HepG2 (cell line): ENCODE measurements at regions not wholly inside any gene's neighbourhood (a gene's known extent, or its start where the extent isn't known, plus 50 kb on each side); places are given as distances from the start of the nearest gene placed in this dataset.

ENCODE experiments used
- ATAC-seq: fragments of 200-7000 bp; cut with Tn5 transposase; 3 replicates; pipeline ENCODE4 v1.9.1; 2020; ENCODE audit warnings: mild to moderate bottlenecking, moderate library complexity
- BruUV-seq: library from RNA; stranded (reverse); fragments of 400-500 nt; replicated peaks from 2 replicates; lab custom pipeline; 2021; lab: Mats Ljungman, UMichigan
- CTCF ChIA-PET: fragments of 300-600 bp; formaldehyde crosslinking; extraction: SDS; loops from one replicate; lab custom pipeline; 2021; ENCODE audit warnings: low total read pairs, inconsistent platforms, low intra/inter-chr PET ratio; lab: Yijun Ruan, JAX
- POLR2A ChIA-PET: fragments of 350-600 bp; sonication (Branson Sonifier 250); formaldehyde crosslinking; loops from one replicate; lab custom pipeline; 2020; ENCODE audit warnings: antibody characterized with exemption, inconsistent platforms; lab: Yijun Ruan, JAX
- DNase-seq: peaks from one replicate; pipeline ENCODE4 v3.0.0-alpha.2; 2015; ENCODE audit warnings: low spot score
- FAIRE-seq: peaks from 3 replicates; lab custom pipeline; 2011; peaks lifted over from hg19 to GRCh38; lab: Jason Lieb, UNC
- H2AFZ ChIP-seq: one replicate; pipeline ENCODE4 v1.6.1; 2011; ENCODE audit warnings: low read length, inconsistent platforms
- H3K27ac ChIP-seq: fragments of 300-600 bp; 3 replicates; pipeline ENCODE4 v1.8.0; 2011; ENCODE audit warnings: mixed run types, mild to moderate bottlenecking, mixed read lengths, low read length, inconsistent platforms; ENCODE audit not compliant: insufficient read depth; ENCODE audit errors: extremely low read length
- H3K27me3 ChIP-seq, 2 experiments: fragments of 200-600 bp in 1 of 2; 2 replicates in 1 of 2; 3 replicates in 1 of 2; pipeline versions ENCODE4 v1.6.0 to v1.8.0; 2011; ENCODE audit warnings: low read length in 2 of 2, mild to moderate bottlenecking in 2 of 2, moderate library complexity in 2 of 2, inconsistent platforms in 1 of 2; ENCODE audit not compliant: insufficient read depth in 2 of 2, control insufficient read depth in 1 of 2
- H3K36me3 ChIP-seq, 2 experiments: fragments of 200-600 bp in 1 of 2; replicated peaks in 1 of 2; 2 replicates in 1 of 2; 3 replicates in 1 of 2; pipeline versions ENCODE4 v1.5.1 to v1.8.0; 2011; ENCODE audit warnings: low read length in 2 of 2, inconsistent platforms in 1 of 2; ENCODE audit not compliant: insufficient read depth in 2 of 2, control insufficient read depth in 1 of 2
- H3K4me1 ChIP-seq: 2 replicates; pipeline ENCODE4 v1.5.1; 2012; ENCODE audit warnings: low read length, inconsistent platforms; ENCODE audit not compliant: insufficient read depth
- H3K4me2 ChIP-seq: 2 replicates; pipeline ENCODE4 v1.6.0; 2011; ENCODE audit warnings: low read depth, low read length, inconsistent platforms
- H3K4me3 ChIP-seq, 3 experiments: fragments of 200-600 bp in 1 of 3; sonication (generic), shearing (Covaris generic) in 1 of 3; replicated peaks in 1 of 3; 2 replicates each; pipeline ENCODE4 v1.5.1; 2011 to 2016; ENCODE audit warnings: low read length in 3 of 3, inconsistent platforms in 2 of 3, low read depth in 2 of 3, mild to moderate bottlenecking in 2 of 3, control low read depth in 1 of 3, mixed read lengths in 1 of 3; ENCODE audit not compliant: insufficient read depth in 1 of 3
- H3K79me2 ChIP-seq: one replicate; pipeline ENCODE4 v1.6.1; 2011; ENCODE audit warnings: low read length, inconsistent platforms; ENCODE audit not compliant: insufficient read depth
- H3K9ac ChIP-seq: 2 replicates; pipeline ENCODE4 v1.6.0; 2011; ENCODE audit warnings: mild to moderate bottlenecking, low read depth, low read length, inconsistent platforms; ENCODE audit not compliant: insufficient read depth
- H3K9me3 ChIP-seq: 2 replicates; pipeline ENCODE4 v1.5.1; 2012; ENCODE audit warnings: mild to moderate bottlenecking, low read length
- H4K20me1 ChIP-seq: 2 replicates; pipeline ENCODE4 v1.6.0; 2011; ENCODE audit warnings: inconsistent platforms, mild to moderate bottlenecking, low read length, moderate library complexity; ENCODE audit not compliant: insufficient read depth
- ELF3 ChIP-seq: IDR thresholded peaks from 2 replicates; pipeline ENCODE4 v1.6.1; 2016; ENCODE audit warnings: missing genetic modification reagents, missing compliant biosample characterization
- HMGXB4 ChIP-seq, 2 experiments: sonication (generic) in 1 of 2; formaldehyde crosslinking in 1 of 2; IDR thresholded peaks; 2 replicates each; pipeline versions ENCODE4 v1.4.0 to v1.6.1; 2018 to 2020; ENCODE audit warnings: missing genetic modification reagents in 2 of 2, borderline replicate concordance in 1 of 2, low read depth in 1 of 2, mild to moderate bottlenecking in 1 of 2, missing biosample characterization in 1 of 2
- KMT2A ChIP-seq: sonication (generic); formaldehyde crosslinking; IDR thresholded peaks from 2 replicates; pipeline ENCODE4 v1.4.0; 2020; ENCODE audit warnings: missing genetic modification reagents
- MED1 ChIP-seq: sonication (generic); formaldehyde crosslinking; IDR thresholded peaks from 2 replicates; pipeline ENCODE4 v1.4.0; 2020; ENCODE audit warnings: missing genetic modification reagents
- RAD21 ChIP-seq: fragments of 450-650 bp; formaldehyde crosslinking; IDR thresholded peaks from 2 replicates; pipeline ENCODE4 v1.5.0; 2020; ENCODE audit warnings: mild to moderate bottlenecking
- STAT5B ChIP-seq: sonication (generic); formaldehyde crosslinking; IDR thresholded peaks from 2 replicates; pipeline ENCODE4 v1.4.0; 2020; ENCODE audit warnings: missing genetic modification reagents
- TFDP1 ChIP-seq: IDR thresholded peaks from 2 replicates; pipeline ENCODE4 v1.6.1; 2016; ENCODE audit warnings: missing compliant biosample characterization, missing genetic modification reagents, borderline replicate concordance
- ZNF572 ChIP-seq: sonication (generic); formaldehyde crosslinking; IDR thresholded peaks from 2 replicates; pipeline ENCODE4 v1.5.1; 2020; ENCODE audit warnings: mild to moderate bottlenecking, missing genetic modification reagents
- ZNF629 ChIP-seq: sonication (generic); formaldehyde crosslinking; conservative IDR thresholded peaks from 2 replicates; pipeline ENCODE4 v1.5.0; 2020; ENCODE audit warnings: missing genetic modification reagents
- ZNF788 ChIP-seq: sonication (generic); formaldehyde crosslinking; IDR thresholded peaks from 2 replicates; pipeline ENCODE4 v1.5.0; 2020; ENCODE audit warnings: mild to moderate bottlenecking, missing genetic modification reagents, borderline replicate concordance
- ZSCAN9 ChIP-seq: IDR thresholded peaks from 2 replicates; pipeline ENCODE4 v1.6.1; 2016; ENCODE audit warnings: borderline replicate concordance
- WGBS: methylation state at CpG from one replicate; pipeline ENCODE4 v1.1.6; 2017; ENCODE audit warnings: low lambda C conversion rate; 5-methylcytosine and 5-hydroxymethylcytosine counted together
- in situ Hi-C: cut with HindIII; loops from 2 replicates; pipeline ENCODE4 v1.10.0; 2017; ENCODE audit warnings: low pct_unique_long_range_greater_than_20kb; ENCODE audit not compliant: extremely low pct_ligation_motif_present
- intact Hi-C: fragments of 100-400 bp; cut with micrococcal nuclease; formaldehyde crosslinking; loops from one replicate; pipeline ENCODE4 v1.10.0; 2022; ENCODE audit not compliant: unreplicated experiment
- TF ChIP-seq, protein P1 (sequence below): sonication (generic); formaldehyde crosslinking; IDR thresholded peaks from 2 replicates; pipeline ENCODE4 v1.5.0; 2020; ENCODE audit warnings: mild to moderate bottlenecking, missing genetic modification reagents, borderline replicate concordance

DNA sequence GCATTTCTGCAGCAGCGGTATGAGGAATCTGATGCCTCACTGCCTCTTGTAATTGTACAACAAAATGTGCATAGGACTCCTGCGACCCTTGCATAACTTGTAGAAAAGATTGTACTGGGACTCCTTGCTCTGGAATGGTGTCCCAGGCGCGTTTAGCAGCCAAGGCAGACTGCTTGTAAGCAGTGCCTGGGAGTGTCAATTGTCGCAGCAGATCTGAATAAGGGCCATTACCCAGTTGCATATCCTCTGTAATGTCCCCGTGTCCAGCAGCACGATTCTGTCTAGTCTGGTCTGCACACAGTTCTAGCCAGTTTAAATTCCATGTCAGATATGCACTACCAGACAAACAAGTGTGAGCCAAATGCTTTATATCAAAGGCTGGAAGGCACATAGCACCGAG is 70.7 kb upstream of the BTN3A2 start:
- no peak overlapping the region for H3K27ac ChIP-seq
- 33% methylated on average over 8 of the region's 8 CpGs for WGBS

DNA sequence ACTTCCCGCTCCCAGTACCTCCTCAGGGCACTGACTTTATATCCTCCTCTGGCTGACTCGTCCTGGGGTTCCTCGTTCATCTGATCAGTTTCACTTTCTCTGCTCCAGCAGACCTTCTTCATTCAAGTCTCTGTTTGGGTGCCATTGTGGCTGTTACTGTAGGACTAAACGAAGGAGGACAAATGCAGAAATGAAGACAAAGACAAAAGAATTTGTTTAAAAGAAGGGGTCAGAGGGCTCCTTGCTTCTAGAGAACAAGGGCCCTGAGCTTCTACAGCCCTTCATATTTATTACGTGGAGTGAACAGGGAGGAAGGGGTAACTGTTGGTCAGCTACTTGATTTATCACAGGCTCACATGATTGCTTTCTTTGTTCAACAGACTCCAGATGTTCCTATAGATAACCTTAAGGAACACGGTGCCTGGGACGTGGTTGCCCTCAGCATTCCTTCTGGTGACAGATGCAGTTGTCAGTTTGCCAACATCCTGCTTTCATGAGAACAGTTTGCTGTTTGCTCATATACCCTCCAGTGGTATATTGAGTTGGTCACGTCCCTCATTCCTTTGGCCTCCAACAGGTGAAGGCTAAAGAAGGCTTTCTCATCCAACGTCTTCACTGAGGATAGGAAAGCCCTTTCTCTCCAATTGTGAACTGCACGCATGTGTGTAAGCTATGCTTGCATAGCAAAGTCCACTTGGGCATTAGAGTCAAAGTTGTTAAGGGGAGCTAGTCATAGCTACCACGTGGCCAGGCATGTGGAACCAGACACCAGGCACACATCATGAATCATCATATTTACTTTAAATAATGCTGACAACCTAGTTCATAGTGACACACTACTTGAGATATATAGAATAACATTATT is 69.1 kb upstream of the BTN3A2 start:
- WGBS = 6% methylated on average over 11 of the region's 11 CpGs
- peak overlapping the region; percentile 56 for H3K9ac ChIP-seq
- peaks cover 0 to 5% of the 10 kb centered on the region in 2 experiments; a peak in 1 of 5 replicates for H3K27me3 ChIP-seq
- BruUV-seq = no TSS peak
- H4K20me1 ChIP-seq = no peaks in the 10 kb centered on the region
- H3K9me3 ChIP-seq = no peaks in the 10 kb centered on the region
- ChIA-PET CTCF (no interaction called here), POLR2A (interaction anchor here (0.6 to 1.9 kb wide), 12 partner anchors 9 to 172 kb away, joined by 3 to 7 read pairs (median 4); a partner anchor contains a TSS)
- H3K4me1 ChIP-seq = peaks cover 35% of the 10 kb centered on the region
- intact Hi-C loops = no loop called here
- H2AFZ ChIP-seq = peak overlapping the region; percentile 67
- H3K4me3 ChIP-seq = peak overlapping the region; percentile 40 to 60 (median 47)
- in situ Hi-C loops = no loop called here
- DNase-seq (peak; percentile 86), FAIRE-seq (peak; percentile 61), ATAC-seq (peak; percentile 88)
- peak overlapping the region; percentile 90 for H3K4me2 ChIP-seq
- no peaks in the 10 kb centered on the region for H3K79me2 ChIP-seq
- H3K36me3 ChIP-seq = no peaks in the 10 kb centered on the region
- no peak overlapping the region for H3K27ac ChIP-seq
- TF ChIP-seq STAT5B (CRISPR knock-in tag) (0 out of 2 replicates have a peak, but pooled peaks have one; percentile 17), KMT2A (peak; percentile 36; the same call in 1 of the 2 replicates), HMGXB4 (CRISPR knock-in tag; IDR thresholded peaks at IDR 0.05; ENCODE audit: borderline replicate concordance in 1 of 2, low read depth in 1 of 2) (peak; percentile 36 to 64; a peak in 2 of 4 replicates), TFDP1 (CRISPR knock-in tag) (peak; percentile 80), MED1 (CRISPR knock-in tag) (peak; percentile 52; the same call in 1 of the 2 replicates), ZSCAN9 (CRISPR knock-in tag) (peak; percentile 64), ELF3 (CRISPR knock-in tag) (peak; percentile 52; the same call in 1 of the 2 replicates)

More for the DNA sequence above, 70.7 kb upstream of the BTN3A2 start:
- no peak for DNase-seq
- Histone ChIP-seq H3K9me3 (no peaks in the 10 kb centered on the region), H3K79me2 (no peaks in the 10 kb centered on the region), H2AFZ (no peak overlapping the region), H3K27me3 (peaks cover 0 to 5% of the 10 kb centered on the region in 2 experiments; a peak in 1 of 5 replicates), H3K4me1 (peaks cover 35% of the 10 kb centered on the region), H4K20me1 (no peaks in the 10 kb centered on the region), H3K9ac (no peak overlapping the region), H3K36me3 (no peaks in the 10 kb centered on the region), H3K4me3 (no peak overlapping the region; a peak in 1 of 6 replicates), H3K4me2 (peak overlapping the region; percentile 47; the same call in 1 of the 2 replicates)
- TF ChIP-seq ZNF629 (CRISPR knock-in tag) (no peak), ZNF572 (CRISPR knock-in tag) (0 out of 2 replicates have a peak, but pooled peaks have one; percentile 48), RAD21 (CRISPR knock-in tag) (no peak), ZNF788 (CRISPR knock-in tag) (no peak)
- TF ChIP-seq, protein P1, sequence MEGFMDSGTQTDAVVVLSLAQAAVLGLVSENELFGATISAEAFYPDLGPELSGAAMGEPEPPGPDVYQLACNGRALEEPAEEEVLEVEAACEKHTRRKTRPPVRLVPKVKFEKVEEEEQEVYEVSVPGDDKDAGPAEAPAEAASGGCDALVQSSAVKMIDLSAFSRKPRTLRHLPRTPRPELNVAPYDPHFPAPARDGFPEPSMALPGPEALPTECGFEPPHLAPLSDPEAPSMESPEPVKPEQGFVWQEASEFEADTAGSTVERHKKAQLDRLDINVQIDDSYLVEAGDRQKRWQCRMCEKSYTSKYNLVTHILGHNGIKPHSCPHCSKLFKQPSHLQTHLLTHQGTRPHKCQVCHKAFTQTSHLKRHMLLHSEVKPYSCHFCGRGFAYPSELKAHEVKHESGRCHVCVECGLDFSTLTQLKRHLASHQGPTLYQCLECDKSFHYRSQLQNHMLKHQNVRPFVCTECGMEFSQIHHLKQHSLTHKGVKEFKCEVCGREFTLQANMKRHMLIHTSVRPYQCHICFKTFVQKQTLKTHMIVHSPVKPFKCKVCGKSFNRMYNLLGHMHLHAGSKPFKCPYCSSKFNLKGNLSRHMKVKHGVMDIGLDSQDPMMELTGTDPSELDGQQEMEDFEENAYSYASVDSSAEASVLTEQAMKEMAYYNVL = no peak
- ChIA-PET POLR2A (no interaction called here), CTCF (no interaction called here)
- ATAC-seq = 0 out of 3 replicates have a peak, but pooled peaks have one; percentile 9
- intact Hi-C loops (no loop called here), in situ Hi-C loops (no loop called here)
- no TSS peak for BruUV-seq
- FAIRE-seq = no peak
